ENCODE measurements at regions not wholly inside any gene's neighbourhood (a gene's known extent, or its start where the extent isn't known, plus 50 kb on each side); places are given as distances from the start of the nearest gene placed in this dataset.
A peak's percentile ranks its signal among the peaks of the same experiment; 100 is the strongest.

- no peak for DNase-seq
These were observed 476.8 kb downstream of the GABRG1 start for GRCh38 chr4:45646885-45647590.

- DNase-seq: no peak
These were observed 483.6 kb downstream of the GABRG1 start for GRCh38 chr4:45640281-45640680.

GRCh38 chr4:45638641-45639040 is 485.2 kb downstream of the GABRG1 start:
- no peak for DNase-seq

- DNase-seq: no peak
These were observed 487.7 kb downstream of the GABRG1 start for GRCh38 chr4:45636175-45636574.

- DNase-seq: peak in 27 of 56 donors; percentile 1 to 77 (median 31)
These were observed 494.1 kb downstream of the GABRG1 start for GRCh38 chr4:45629717-45630116.

- no peak for DNase-seq
These were observed 501.9 kb downstream of the GABRG1 start for GRCh38 chr4:45621971-45622370.

- no peak for DNase-seq
These were observed 503.0 kb downstream of the GABRG1 start for GRCh38 chr4:45620808-45621207.

GRCh38 chr4:45596379-45597101 is 527.3 kb downstream of the GABRG1 start:
- DNase-seq: no peak

GRCh38 chr4:45580334-45580733 is 543.5 kb downstream of the GABRG1 start:
- DNase-seq: no peak

GRCh38 chr4:45578874-45579273 is 545.0 kb downstream of the GABRG1 start:
- DNase-seq: no peak

- DNase-seq: no peak
These were observed 547.6 kb downstream of the GABRG1 start for GRCh38 chr4:45576275-45576674.

GRCh38 chr4:45569619-45570018 is 554.2 kb downstream of the GABRG1 start:
- DNase-seq: no peak

GRCh38 chr4:45568694-45569093 is 555.2 kb downstream of the GABRG1 start:
- DNase-seq: no peak

GRCh38 chr4:45566896-45567603 is 556.8 kb downstream of the GABRG1 start:
- no peak for DNase-seq

- no peak for DNase-seq
These were observed 569.4 kb downstream of the GABRG1 start for GRCh38 chr4:45554423-45554822.

GRCh38 chr4:45550766-45551366 is 573.0 kb downstream of the GABRG1 start:
- DNase-seq: no peak

GRCh38 chr4:45539142-45539814 is 584.6 kb downstream of the GABRG1 start:
- no peak for DNase-seq

- no peak for DNase-seq
These were observed 593.4 kb downstream of the GABRG1 start for GRCh38 chr4:45530498-45530897.

- no peak for DNase-seq
These were observed 596.7 kb downstream of the GABRG1 start for GRCh38 chr4:45527160-45527559.

GRCh38 chr4:45518832-45519231 is 605.0 kb downstream of the GABRG1 start:
- no peak for DNase-seq

GRCh38 chr4:45502471-45502870 is 621.4 kb downstream of the GABRG1 start:
- no peak for DNase-seq
